C4-2B (cell line): ENCODE measurements at regions not wholly inside any gene's neighbourhood (a gene's known extent, or its start where the extent isn't known, plus 50 kb on each side); places are given as distances from the start of the nearest gene placed in this dataset.

Experiments
- ZFX ChIP-seq: fragments of 450-650 bp; IDR thresholded peaks from 2 replicates; pipeline ENCODE4 v1.6.1; 2017
- TF ChIP-seq, protein P1 (sequence below): fragments of 450-650 bp; conservative IDR thresholded peaks from 2 replicates; pipeline ENCODE4 v1.5.1; 2017; ENCODE audit warnings: mild to moderate bottlenecking

DNA sequence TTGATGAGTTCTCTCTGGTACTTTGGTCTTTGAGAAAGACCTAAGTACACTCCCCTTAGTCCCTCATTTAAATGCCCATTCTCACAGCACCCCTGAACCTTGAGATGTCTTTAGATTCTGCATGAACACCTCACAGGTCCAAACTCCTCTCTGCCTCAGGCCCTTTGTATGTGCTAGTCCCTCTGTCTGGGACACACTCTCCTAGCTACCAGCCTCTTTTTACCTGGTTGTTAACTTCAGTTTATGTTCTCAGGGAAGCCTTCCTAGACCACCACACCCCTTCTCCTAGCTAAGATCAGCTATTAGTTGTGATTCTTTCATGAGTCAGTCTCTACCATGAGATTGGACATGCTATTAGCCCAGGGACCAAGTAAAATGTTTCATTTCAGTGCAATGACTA, 86.4 kb downstream of the PLCE1 start:
- TF ChIP-seq, protein P1, sequence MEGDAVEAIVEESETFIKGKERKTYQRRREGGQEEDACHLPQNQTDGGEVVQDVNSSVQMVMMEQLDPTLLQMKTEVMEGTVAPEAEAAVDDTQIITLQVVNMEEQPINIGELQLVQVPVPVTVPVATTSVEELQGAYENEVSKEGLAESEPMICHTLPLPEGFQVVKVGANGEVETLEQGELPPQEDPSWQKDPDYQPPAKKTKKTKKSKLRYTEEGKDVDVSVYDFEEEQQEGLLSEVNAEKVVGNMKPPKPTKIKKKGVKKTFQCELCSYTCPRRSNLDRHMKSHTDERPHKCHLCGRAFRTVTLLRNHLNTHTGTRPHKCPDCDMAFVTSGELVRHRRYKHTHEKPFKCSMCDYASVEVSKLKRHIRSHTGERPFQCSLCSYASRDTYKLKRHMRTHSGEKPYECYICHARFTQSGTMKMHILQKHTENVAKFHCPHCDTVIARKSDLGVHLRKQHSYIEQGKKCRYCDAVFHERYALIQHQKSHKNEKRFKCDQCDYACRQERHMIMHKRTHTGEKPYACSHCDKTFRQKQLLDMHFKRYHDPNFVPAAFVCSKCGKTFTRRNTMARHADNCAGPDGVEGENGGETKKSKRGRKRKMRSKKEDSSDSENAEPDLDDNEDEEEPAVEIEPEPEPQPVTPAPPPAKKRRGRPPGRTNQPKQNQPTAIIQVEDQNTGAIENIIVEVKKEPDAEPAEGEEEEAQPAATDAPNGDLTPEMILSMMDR, result no peak
- TF ChIP-seq ZFX, result no peak
